HL-60 (cell line): ENCODE measurements at regions not wholly inside any gene's neighbourhood (a gene's known extent, or its start where the extent isn't known, plus 50 kb on each side); places are given as distances from the start of the nearest gene placed in this dataset.

ENCODE experiments used
- DNase-seq, 2 experiments: peaks; one replicate each; pipeline ENCODE4 v3.0.0-alpha.2; 2010 to 2020; ENCODE audit warnings: low read depth in 1 of 2, low spot score in 1 of 2
- H3K27ac ChIP-seq: fragments of 250-450 bp; sonication (Bioruptor Pico); replicated peaks from 2 replicates; pipeline ENCODE4 v1.5.1; 2020; ENCODE audit warnings: mild to moderate bottlenecking, moderate library complexity
- H3K27me3 ChIP-seq: fragments of 250-450 bp; sonication (Bioruptor Pico); 2 replicates; pipeline ENCODE4 v1.5.1; 2021; ENCODE audit warnings: mild to moderate bottlenecking, moderate library complexity; ENCODE audit not compliant: insufficient read depth, poor library complexity, severe bottlenecking
- H3K4me3 ChIP-seq: replicated peaks from 2 replicates; pipeline ENCODE4 v1.5.1; 2011; ENCODE audit warnings: mild to moderate bottlenecking, control low read depth, low read length; ENCODE audit not compliant: insufficient read depth
- CTCF ChIP-seq: IDR thresholded peaks from one replicate; pipeline ENCODE4 v1.5.1; 2011; ENCODE audit warnings: low read length, control low read depth, inconsistent platforms; ENCODE audit not compliant: insufficient read depth
- GABPA ChIP-seq: IDR thresholded peaks from 2 replicates; pipeline ENCODE4 v1.6.1; 2012; ENCODE audit warnings: low read depth
- POLR2AphosphoS5 ChIP-seq: IDR thresholded peaks from 2 replicates; pipeline ENCODE4 v1.6.1; 2012; ENCODE audit warnings: low read depth
- REST ChIP-seq: IDR thresholded peaks from 2 replicates; pipeline ENCODE4 v1.6.1; 2012; ENCODE audit warnings: low read depth; ENCODE audit not compliant: insufficient replicate concordance
- SPI1 ChIP-seq: IDR thresholded peaks from 2 replicates; pipeline ENCODE4 v1.6.1; 2012; ENCODE audit warnings: low read depth, mild to moderate bottlenecking, borderline replicate concordance

- no peak for DNase-seq
- no peak overlapping the region for H3K27ac ChIP-seq
- H3K27me3 ChIP-seq: no peaks in the 10 kb centered on the region
- TF ChIP-seq CTCF (no peak), SPI1 (no peak), REST (no peak), POLR2AphosphoS5 (no peak), GABPA (no peak)
- no peak overlapping the region for H3K4me3 ChIP-seq
Measured at GRCh38 chr1:30629501-30629900, 93.9 kb downstream of the MATN1 start.

- DNase-seq: no peak
- TF ChIP-seq GABPA (no peak), POLR2AphosphoS5 (no peak), CTCF (no peak), SPI1 (no peak), REST (no peak)
- H3K27ac ChIP-seq: no peak overlapping the region
- no peaks in the 10 kb centered on the region for H3K27me3 ChIP-seq
- no peak overlapping the region for H3K4me3 ChIP-seq
Measured at GRCh38 chr1:30627994-30628393, 95.4 kb downstream of the MATN1 start.

GRCh38 chr1:30627206-30627605 lies 96.2 kb downstream of the MATN1 start:
- no peak for DNase-seq
- TF ChIP-seq GABPA: no peak
- TF ChIP-seq POLR2AphosphoS5: no peak
- no peak overlapping the region for H3K27ac ChIP-seq
- no peak overlapping the region for H3K4me3 ChIP-seq
- H3K27me3 ChIP-seq: no peaks in the 10 kb centered on the region

- TF ChIP-seq REST (no peak), CTCF (no peak), GABPA (no peak), POLR2AphosphoS5 (no peak), SPI1 (no peak)
- H3K4me3 ChIP-seq: no peak overlapping the region
- H3K27me3 ChIP-seq: no peaks in the 10 kb centered on the region
- no peak overlapping the region for H3K27ac ChIP-seq
- no peak for DNase-seq
Measured at GRCh38 chr1:30623431-30623830, 100.0 kb downstream of the MATN1 start.
